NCI-H1092 (cell line): ENCODE measurements at regions not wholly inside any gene's neighbourhood (a gene's known extent, or its start where the extent isn't known, plus 50 kb on each side); places are given as distances from the start of the nearest gene placed in this dataset.

ENCODE experiments used
- DNase-seq: peaks from one replicate; lab custom pipeline; 2025; lab: John Stamatoyannopoulos, UW

- DNase-seq, result no peak
These were observed 49.9 kb downstream of the CHRM3 start for GRCh38 chr1:239436286-239436685.

GRCh38 chr1:239437822-239438221, 51.5 kb downstream of the CHRM3 start:
- DNase-seq, result no peak

GRCh38 chr1:239438891-239439290, 52.5 kb downstream of the CHRM3 start:
- no peak for DNase-seq

- DNase-seq, result no peak
These were observed 57.0 kb downstream of the CHRM3 start for GRCh38 chr1:239443361-239443760.

GRCh38 chr1:239446611-239447010, 60.2 kb downstream of the CHRM3 start:
- DNase-seq, result no peak

GRCh38 chr1:239448911-239449310, 62.5 kb downstream of the CHRM3 start:
- no peak for DNase-seq

- no peak for DNase-seq
These were observed 69.4 kb downstream of the CHRM3 start for GRCh38 chr1:239455743-239456142.

- DNase-seq, result no peak
These were observed 70.4 kb downstream of the CHRM3 start for GRCh38 chr1:239456788-239457187.

GRCh38 chr1:239457491-239458143, 71.2 kb downstream of the CHRM3 start:
- DNase-seq, result no peak

- no peak for DNase-seq
These were observed 71.8 kb downstream of the CHRM3 start for GRCh38 chr1:239458144-239458500.

GRCh38 chr1:239467730-239468129, 81.4 kb downstream of the CHRM3 start:
- DNase-seq, result no peak

- no peak for DNase-seq
These were observed 91.7 kb downstream of the CHRM3 start for GRCh38 chr1:239478069-239478468.

- no peak for DNase-seq
These were observed 97.0 kb downstream of the CHRM3 start for GRCh38 chr1:239483391-239483790.

- DNase-seq, result no peak
These were observed 107.5 kb downstream of the CHRM3 start for GRCh38 chr1:239493811-239494414.

GRCh38 chr1:239505094-239505493, 118.7 kb downstream of the CHRM3 start:
- DNase-seq, result no peak

- no peak for DNase-seq
These were observed 121.5 kb downstream of the CHRM3 start for GRCh38 chr1:239507826-239508225.

- no peak for DNase-seq
These were observed 125.5 kb downstream of the CHRM3 start for GRCh38 chr1:239511875-239512274.

- no peak for DNase-seq
These were observed 130.2 kb downstream of the CHRM3 start for GRCh38 chr1:239516579-239516978.

GRCh38 chr1:239526391-239526790, 140.0 kb downstream of the CHRM3 start:
- DNase-seq, result no peak

- DNase-seq, result no peak
These were observed 140.8 kb downstream of the CHRM3 start for GRCh38 chr1:239527051-239527693.

- DNase-seq, result no peak
These were observed 149.9 kb downstream of the CHRM3 start for GRCh38 chr1:239536165-239536849.

GRCh38 chr1:239537795-239538194, 151.4 kb downstream of the CHRM3 start:
- no peak for DNase-seq
